ENCODE measurements at regions not wholly inside any gene's neighbourhood (a gene's known extent, or its start where the extent isn't known, plus 50 kb on each side); places are given as distances from the start of the nearest gene placed in this dataset.
"Not testable (repeated sequence)": the region's sequence is repeated elsewhere in the genome, so short reads cannot be mapped to it uniquely, and the experiment has no call there.

DNA sequence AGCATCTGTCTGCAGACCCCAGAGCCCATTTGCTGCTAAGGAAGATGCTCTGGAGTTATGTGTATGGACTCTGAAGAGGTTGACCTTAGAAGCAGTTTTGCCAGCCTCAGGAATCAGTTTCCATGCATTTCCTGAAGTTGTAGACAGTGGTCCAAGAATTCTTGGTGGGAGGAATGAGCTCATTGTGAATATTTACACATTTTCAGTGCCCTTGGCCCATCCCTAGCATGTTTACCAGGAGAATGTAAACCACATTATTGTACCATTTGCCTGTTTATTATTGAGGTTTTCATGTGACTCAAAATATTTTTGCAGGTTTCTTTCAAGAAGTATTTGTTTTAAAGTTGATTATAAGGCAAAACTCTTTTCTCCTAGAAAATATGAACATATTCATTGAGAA is 93.8 kb downstream of the NXNL2 start:
- ChIA-PET CTCF (no interaction called here), POLR2A (no interaction called here)
- H3K27me3 ChIP-seq (replicated peaks in 1 of 4; ENCODE audit: control extremely low read depth in 1 of 4, control insufficient read depth in 3 of 4, insufficient read depth in 4 of 4, low read length in 3 of 4), result no peaks in the 10 kb centered on the region
- no peaks in the 10 kb centered on the region for H3K36me3 ChIP-seq (replicated peaks in 1 of 2; ENCODE audit: control extremely low read depth in 1 of 2, control insufficient read depth in 1 of 2, extremely low read depth in 1 of 2, insufficient read depth in 2 of 2, low read length in 1 of 2)
- intact Hi-C loops (cut with micrococcal nuclease), result no loop called here
- Mint-ChIP-seq H3K27me3 (no peaks in the 10 kb centered on the region), H3K9me3 (ENCODE audit: insufficient read depth) (peaks cover 1% of the 10 kb centered on the region), H3K4me1 (no peaks in the 10 kb centered on the region), H3K27ac (no peak overlapping the region), H3K4me3 (no peak overlapping the region)
- H3K9me3 ChIP-seq (ENCODE audit: control extremely low read depth in 1 of 3, control insufficient read depth in 2 of 3, insufficient read depth in 1 of 3, low read length in 2 of 3), result no peaks in the 10 kb centered on the region
- TF ChIP-seq EZH2 (IDR thresholded peaks at IDR 0.05; ENCODE audit: borderline replicate concordance, insufficient read depth, low read depth, low read length, poor library complexity, severe bottlenecking), result no peak
- TF ChIP-seq, protein P1, sequence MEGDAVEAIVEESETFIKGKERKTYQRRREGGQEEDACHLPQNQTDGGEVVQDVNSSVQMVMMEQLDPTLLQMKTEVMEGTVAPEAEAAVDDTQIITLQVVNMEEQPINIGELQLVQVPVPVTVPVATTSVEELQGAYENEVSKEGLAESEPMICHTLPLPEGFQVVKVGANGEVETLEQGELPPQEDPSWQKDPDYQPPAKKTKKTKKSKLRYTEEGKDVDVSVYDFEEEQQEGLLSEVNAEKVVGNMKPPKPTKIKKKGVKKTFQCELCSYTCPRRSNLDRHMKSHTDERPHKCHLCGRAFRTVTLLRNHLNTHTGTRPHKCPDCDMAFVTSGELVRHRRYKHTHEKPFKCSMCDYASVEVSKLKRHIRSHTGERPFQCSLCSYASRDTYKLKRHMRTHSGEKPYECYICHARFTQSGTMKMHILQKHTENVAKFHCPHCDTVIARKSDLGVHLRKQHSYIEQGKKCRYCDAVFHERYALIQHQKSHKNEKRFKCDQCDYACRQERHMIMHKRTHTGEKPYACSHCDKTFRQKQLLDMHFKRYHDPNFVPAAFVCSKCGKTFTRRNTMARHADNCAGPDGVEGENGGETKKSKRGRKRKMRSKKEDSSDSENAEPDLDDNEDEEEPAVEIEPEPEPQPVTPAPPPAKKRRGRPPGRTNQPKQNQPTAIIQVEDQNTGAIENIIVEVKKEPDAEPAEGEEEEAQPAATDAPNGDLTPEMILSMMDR (IDR thresholded peaks at IDR 0.05), result no peak
- no peak overlapping the region for H3K4me2 ChIP-seq (replicated peaks; ENCODE audit: low read depth, low read length, poor library complexity, severe bottlenecking)
- H3K79me2 ChIP-seq (ENCODE audit: control insufficient read depth, insufficient read depth, low read length), result no peaks in the 10 kb centered on the region
- H3K27ac ChIP-seq (ENCODE audit: low read length in 2 of 2), result no peak overlapping the region
- no peaks in the 10 kb centered on the region for H3K4me1 ChIP-seq (ENCODE audit: control insufficient read depth in 2 of 2, insufficient read depth in 2 of 2, low read length in 2 of 2)
- H2AFZ ChIP-seq (ENCODE audit: insufficient read depth, low read depth, low read length, poor library complexity, severe bottlenecking), result no peak overlapping the region
- no peak overlapping the region for H3K9ac ChIP-seq (ENCODE audit: low read length)
- H3K4me3 ChIP-seq (ENCODE audit: control extremely low read depth in 1 of 5, extremely low read depth in 1 of 5, insufficient read depth in 1 of 5, low read depth in 2 of 5, low read length in 4 of 5), result no peak overlapping the region
- ATAC-seq (ENCODE audit: low read depth) (no peak), DNase-seq (no peak)
- no peaks in the 10 kb centered on the region for H4K20me1 ChIP-seq (ENCODE audit: control insufficient read depth, insufficient read depth, low read length, poor library complexity, severe bottlenecking)

DNA sequence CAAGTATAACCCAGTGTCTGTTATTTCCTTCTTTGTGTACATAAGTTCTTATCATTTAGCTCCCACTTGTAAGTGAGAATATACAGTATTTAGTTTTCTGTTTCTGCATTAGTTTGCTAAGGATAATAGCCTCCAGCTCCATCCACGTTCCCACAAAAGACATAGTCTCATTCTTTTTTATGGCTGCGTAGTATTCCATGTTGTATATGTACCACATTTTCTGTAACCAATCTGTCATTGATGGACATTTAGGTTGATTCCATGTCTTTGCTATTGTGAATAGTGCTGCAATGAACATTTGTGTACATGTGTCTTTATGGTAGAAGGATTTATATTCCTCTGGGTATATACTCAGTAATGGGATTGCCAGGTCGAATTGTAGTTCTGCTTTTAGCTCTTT is 95.6 kb downstream of the NXNL2 start:
- POLR2A ChIA-PET; H3K79me2 ChIP-seq (ENCODE audit: control insufficient read depth, insufficient read depth, low read length); H2AFZ ChIP-seq (ENCODE audit: insufficient read depth, low read depth, low read length, poor library complexity, severe bottlenecking); H3K4me3 ChIP-seq (ENCODE audit: control extremely low read depth in 1 of 5, extremely low read depth in 1 of 5, insufficient read depth in 1 of 5, low read depth in 2 of 5, low read length in 4 of 5); H3K9me3 Mint-ChIP-seq (ENCODE audit: insufficient read depth); H3K27ac ChIP-seq (ENCODE audit: low read length in 2 of 2); H3K9me3 ChIP-seq (ENCODE audit: control extremely low read depth in 1 of 3, control insufficient read depth in 2 of 3, insufficient read depth in 1 of 3, low read length in 2 of 3); ATAC-seq (ENCODE audit: low read depth); H4K20me1 ChIP-seq (ENCODE audit: control insufficient read depth, insufficient read depth, low read length, poor library complexity, severe bottlenecking); H3K4me1 ChIP-seq (ENCODE audit: control insufficient read depth in 2 of 2, insufficient read depth in 2 of 2, low read length in 2 of 2); intact Hi-C loops (cut with micrococcal nuclease); H3K4me2 ChIP-seq (replicated peaks; ENCODE audit: low read depth, low read length, poor library complexity, severe bottlenecking); H3K9ac ChIP-seq (ENCODE audit: low read length); H3K36me3 ChIP-seq (replicated peaks in 1 of 2; ENCODE audit: control extremely low read depth in 1 of 2, control insufficient read depth in 1 of 2, extremely low read depth in 1 of 2, insufficient read depth in 2 of 2, low read length in 1 of 2); H3K27me3 ChIP-seq (replicated peaks in 1 of 4; ENCODE audit: control extremely low read depth in 1 of 4, control insufficient read depth in 3 of 4, insufficient read depth in 4 of 4, low read length in 3 of 4); H3K27ac Mint-ChIP-seq; H3K4me1 Mint-ChIP-seq; DNase-seq; CTCF ChIA-PET; H3K4me3 Mint-ChIP-seq: not testable (repeated sequence)
- WGBS (ENCODE audit: insufficient coverage), result 71% methylated on average over 1 of the region's 3 CpGs
- H3K27me3 Mint-ChIP-seq, result peaks cover 11% of the 10 kb centered on the region

All from B cell (primary cell).